AG09309 (cell line): ENCODE measurements at regions not wholly inside any gene's neighbourhood (a gene's known extent, or its start where the extent isn't known, plus 50 kb on each side); places are given as distances from the start of the nearest gene placed in this dataset.

ENCODE experiments used
- DNase-seq: peaks from one replicate; pipeline ENCODE4 v3.0.0-alpha.2; 2010; ENCODE audit warnings: low read depth
- H3K4me3 ChIP-seq: 2 replicates; pipeline ENCODE4 v1.5.1; 2011; ENCODE audit warnings: mild to moderate bottlenecking, low read depth, low read length, moderate library complexity; ENCODE audit not compliant: control insufficient read depth
- TF ChIP-seq, protein P1 (sequence below): IDR thresholded peaks from 2 replicates; pipeline ENCODE4 v1.5.1; 2011; ENCODE audit warnings: mild to moderate bottlenecking, low read depth, low read length, inconsistent platforms; ENCODE audit not compliant: insufficient read depth, control insufficient read depth; ENCODE audit errors: missing control alignments

GRCh38 chr16:51461255-51461654, 310.2 kb upstream of the SALL1 start:
- TF ChIP-seq, protein P1, sequence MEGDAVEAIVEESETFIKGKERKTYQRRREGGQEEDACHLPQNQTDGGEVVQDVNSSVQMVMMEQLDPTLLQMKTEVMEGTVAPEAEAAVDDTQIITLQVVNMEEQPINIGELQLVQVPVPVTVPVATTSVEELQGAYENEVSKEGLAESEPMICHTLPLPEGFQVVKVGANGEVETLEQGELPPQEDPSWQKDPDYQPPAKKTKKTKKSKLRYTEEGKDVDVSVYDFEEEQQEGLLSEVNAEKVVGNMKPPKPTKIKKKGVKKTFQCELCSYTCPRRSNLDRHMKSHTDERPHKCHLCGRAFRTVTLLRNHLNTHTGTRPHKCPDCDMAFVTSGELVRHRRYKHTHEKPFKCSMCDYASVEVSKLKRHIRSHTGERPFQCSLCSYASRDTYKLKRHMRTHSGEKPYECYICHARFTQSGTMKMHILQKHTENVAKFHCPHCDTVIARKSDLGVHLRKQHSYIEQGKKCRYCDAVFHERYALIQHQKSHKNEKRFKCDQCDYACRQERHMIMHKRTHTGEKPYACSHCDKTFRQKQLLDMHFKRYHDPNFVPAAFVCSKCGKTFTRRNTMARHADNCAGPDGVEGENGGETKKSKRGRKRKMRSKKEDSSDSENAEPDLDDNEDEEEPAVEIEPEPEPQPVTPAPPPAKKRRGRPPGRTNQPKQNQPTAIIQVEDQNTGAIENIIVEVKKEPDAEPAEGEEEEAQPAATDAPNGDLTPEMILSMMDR: no peak
- DNase-seq: no peak

DNA sequence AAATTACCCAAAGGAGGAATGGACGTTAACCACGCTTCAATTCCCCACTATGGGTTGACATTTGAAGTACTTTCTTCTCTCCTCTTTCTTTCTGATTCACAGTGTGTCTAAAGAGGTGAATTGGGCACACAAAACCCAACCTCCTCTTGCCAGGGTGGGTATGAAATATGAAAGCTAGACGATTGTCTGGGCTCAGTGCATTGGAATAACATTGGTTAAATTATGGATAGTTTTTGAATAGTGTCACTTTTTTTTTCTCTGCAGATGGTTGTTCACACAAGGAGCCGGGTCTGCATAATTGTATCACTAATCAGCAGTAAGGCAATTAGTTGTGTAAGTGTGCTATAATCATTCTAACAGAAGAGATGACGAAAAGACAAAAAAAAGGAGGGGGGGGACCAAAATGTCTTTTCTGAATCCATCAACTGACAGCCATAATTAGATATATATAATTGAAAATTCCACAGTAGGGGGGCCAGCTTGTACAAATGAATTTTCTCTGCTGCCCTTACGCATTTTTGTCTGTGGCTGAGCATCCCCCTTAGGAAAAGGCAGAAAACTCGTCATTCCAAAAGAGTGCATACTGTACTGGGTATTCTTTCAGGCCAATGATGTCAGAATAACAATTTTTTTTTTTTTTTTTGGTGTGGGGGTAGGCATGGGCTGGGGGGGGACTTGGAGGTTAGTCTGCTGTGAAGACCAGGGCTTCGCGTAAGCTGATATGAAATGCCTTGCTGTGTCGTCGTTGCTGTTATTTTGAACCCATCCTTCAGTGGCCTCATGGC, 307.5 kb upstream of the SALL1 start:
- TF ChIP-seq, protein P1: no peak
- H3K4me3 ChIP-seq: no peak overlapping the region
- DNase-seq: no peak

More at GRCh38 chr16:51461255-51461654, 310.2 kb upstream of the SALL1 start:
- H3K4me3 ChIP-seq: no peak overlapping the region

DNA sequence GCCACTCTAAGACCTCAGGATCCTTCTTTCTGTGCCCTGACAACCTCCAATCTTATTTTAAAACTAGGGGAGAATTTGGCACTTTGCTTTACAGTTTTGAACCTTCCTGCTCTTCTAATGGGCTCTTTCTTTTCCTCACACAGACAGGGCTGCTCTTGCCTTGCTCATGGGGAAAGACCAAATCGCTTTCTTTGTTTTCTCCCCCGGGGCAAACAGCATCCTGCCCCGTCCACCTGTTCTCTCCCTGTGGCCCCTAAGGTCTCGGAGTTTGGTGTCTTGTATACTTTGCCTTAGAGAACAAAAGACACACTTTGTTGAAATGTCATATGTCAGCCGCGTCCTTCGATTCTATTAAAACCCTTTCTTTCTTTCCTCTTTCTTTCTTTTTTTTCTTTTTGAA, 306.7 kb upstream of the SALL1 start:
- TF ChIP-seq, protein P1: no peak
- DNase-seq: no peak
- H3K4me3 ChIP-seq: no peak overlapping the region

DNA sequence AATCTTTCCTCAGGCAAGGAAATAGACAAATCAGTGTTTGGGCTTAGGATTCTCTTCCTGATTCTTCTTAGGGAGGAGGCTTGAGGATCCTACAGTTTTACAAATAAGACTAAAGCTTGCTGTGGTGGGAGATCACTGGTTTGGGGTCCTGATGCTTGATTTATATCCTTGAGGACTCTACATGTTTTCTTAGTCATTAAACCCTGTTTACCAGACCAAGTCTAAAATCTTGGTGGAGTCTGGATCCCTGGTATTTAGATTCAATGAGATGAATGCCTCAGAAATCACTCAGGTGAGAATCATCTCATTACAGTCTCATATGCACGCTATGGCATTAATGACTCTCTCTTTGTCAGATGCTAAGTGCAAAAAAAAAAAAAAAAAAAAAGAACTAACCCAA, 304.3 kb upstream of the SALL1 start:
- no peak overlapping the region for H3K4me3 ChIP-seq
- TF ChIP-seq, protein P1: no peak
- DNase-seq: no peak

- TF ChIP-seq, protein P1: no peak
- no peak for DNase-seq
- no peak overlapping the region for H3K4me3 ChIP-seq
Observed at GRCh38 chr16:51453251-51453650, 302.2 kb upstream of the SALL1 start.

DNA sequence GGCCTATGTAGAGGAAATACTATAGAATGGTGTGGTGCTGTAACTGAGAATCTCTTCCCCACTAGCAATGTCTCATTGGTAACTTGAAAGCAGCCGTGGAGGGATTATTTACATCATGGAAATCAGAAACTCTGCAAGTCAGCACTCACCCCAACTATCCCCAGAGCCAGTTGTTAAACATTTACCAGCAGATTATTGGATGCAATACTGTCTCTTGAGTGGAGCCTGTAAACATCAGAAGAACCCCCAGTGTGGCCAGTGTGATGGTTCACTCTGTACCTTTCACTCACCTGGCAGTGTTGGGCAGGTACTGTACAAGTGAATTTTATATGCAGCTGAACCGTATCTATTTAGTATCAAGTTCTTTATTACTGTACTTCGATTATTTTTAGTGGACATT, 299.8 kb upstream of the SALL1 start:
- DNase-seq: no peak
- no peak overlapping the region for H3K4me3 ChIP-seq
- TF ChIP-seq, protein P1: no peak

GRCh38 chr16:51450376-51450775, 299.3 kb upstream of the SALL1 start:
- TF ChIP-seq, protein P1: no peak
- no peak overlapping the region for H3K4me3 ChIP-seq
- no peak for DNase-seq
